Keratinocyte (primary cell): ENCODE measurements at regions not wholly inside any gene's neighbourhood (a gene's known extent, or its start where the extent isn't known, plus 50 kb on each side); places are given as distances from the start of the nearest gene placed in this dataset.

Experiments
- DNase-seq: peaks from one replicate; pipeline ENCODE4 v3.0.0-alpha.2; 2011; ENCODE audit warnings: low read depth, missing footprints, low spot score
- FAIRE-seq: peaks from 2 replicates; lab custom pipeline; 2011; peaks lifted over from hg19 to GRCh38; lab: Jason Lieb, UNC
- H2AFZ ChIP-seq: 2 replicates; pipeline ENCODE4 v1.6.0; 2012; ENCODE audit warnings: low read length, control low read depth, inconsistent platforms; ENCODE audit not compliant: control insufficient read depth
- H3K27ac ChIP-seq: 2 replicates; pipeline ENCODE4 v1.5.1; 2011; ENCODE audit warnings: low read length; ENCODE audit not compliant: control insufficient read depth, insufficient read depth
- H3K27me3 ChIP-seq: 3 replicates; pipeline ENCODE4 v1.6.0; 2011; ENCODE audit warnings: low read length; ENCODE audit not compliant: control insufficient read depth, insufficient read depth; ENCODE audit errors: extremely low read depth
- H3K36me3 ChIP-seq, 2 experiments: 2 replicates in 1 of 2; 3 replicates in 1 of 2; pipeline ENCODE4 v1.5.1; 2011; ENCODE audit warnings: low read length in 2 of 2, mild to moderate bottlenecking in 1 of 2; ENCODE audit not compliant: control insufficient read depth in 2 of 2, insufficient read depth in 2 of 2; ENCODE audit errors: extremely low read depth in 1 of 2
- H3K4me1 ChIP-seq: 3 replicates; pipeline ENCODE4 v1.5.1; 2011; ENCODE audit warnings: low read length; ENCODE audit not compliant: control insufficient read depth, insufficient read depth; ENCODE audit errors: extremely low read depth
- H3K4me2 ChIP-seq: 3 replicates; pipeline ENCODE4 v1.6.0; 2011; ENCODE audit warnings: low read depth, low read length; ENCODE audit not compliant: control insufficient read depth, insufficient read depth; ENCODE audit errors: extremely low read depth
- H3K4me3 ChIP-seq, 3 experiments: fragments of 200-600 bp in 1 of 3; sonication (generic) in 1 of 3; 2 replicates in 2 of 3; 3 replicates in 1 of 3; pipeline ENCODE4 v1.5.1; 2011 to 2016; ENCODE audit warnings: low read length in 3 of 3, mild to moderate bottlenecking in 3 of 3, control low read depth in 2 of 3, inconsistent platforms in 1 of 3, low read depth in 1 of 3, mixed read lengths in 1 of 3, mixed run types in 1 of 3, moderate library complexity in 1 of 3; ENCODE audit not compliant: control insufficient read depth in 2 of 3, insufficient read depth in 2 of 3; ENCODE audit errors: extremely low read depth in 1 of 3
- H3K79me2 ChIP-seq: 2 replicates; pipeline ENCODE4 v1.6.0; 2012; ENCODE audit warnings: low read length; ENCODE audit not compliant: control insufficient read depth, insufficient read depth
- H3K9ac ChIP-seq: 3 replicates; pipeline ENCODE4 v1.6.0; 2011; ENCODE audit warnings: low read length; ENCODE audit not compliant: control insufficient read depth, insufficient read depth; ENCODE audit errors: extremely low read depth
- H3K9me1 ChIP-seq: 3 replicates; pipeline ENCODE4 v1.6.0; 2011; ENCODE audit warnings: low read length; ENCODE audit not compliant: control insufficient read depth, insufficient read depth; ENCODE audit errors: extremely low read depth
- H3K9me3 ChIP-seq: 2 replicates; pipeline ENCODE4 v1.5.1; 2012; ENCODE audit warnings: low read depth, low read length; ENCODE audit not compliant: control insufficient read depth
- H4K20me1 ChIP-seq: 3 replicates; pipeline ENCODE4 v1.6.0; 2011; ENCODE audit warnings: low read length; ENCODE audit not compliant: control insufficient read depth, insufficient read depth; ENCODE audit errors: extremely low read depth
- EZH2 ChIP-seq: IDR thresholded peaks from one replicate; pipeline ENCODE4 v1.6.1; 2012; ENCODE audit warnings: inconsistent platforms, mild to moderate bottlenecking, low read length, moderate library complexity
- dilution Hi-C: fragments of 300-500 bp; cut with MboI; formaldehyde crosslinking; loops from one replicate; pipeline ENCODE4 v1.7.0; 2020; ENCODE audit warnings: low sequenced_read_pairs; ENCODE audit not compliant: extremely low pct_ligation_motif_present
- TF ChIP-seq, protein P1 (sequence below), 3 experiments: IDR thresholded peaks in 1 of 3; conservative IDR thresholded peaks in 1 of 3; optimal IDR thresholded peaks in 1 of 3; 2 replicates in 2 of 3; 3 replicates in 1 of 3; pipeline versions ENCODE3 to v1.5.1; 2011; ENCODE audit warnings: low read length in 3 of 3, mild to moderate bottlenecking in 3 of 3, moderate library complexity in 2 of 3, control low read depth in 1 of 3, inconsistent platforms in 1 of 3; ENCODE audit not compliant: insufficient read depth in 2 of 3; ENCODE audit errors: extremely low read depth in 1 of 3

DNA sequence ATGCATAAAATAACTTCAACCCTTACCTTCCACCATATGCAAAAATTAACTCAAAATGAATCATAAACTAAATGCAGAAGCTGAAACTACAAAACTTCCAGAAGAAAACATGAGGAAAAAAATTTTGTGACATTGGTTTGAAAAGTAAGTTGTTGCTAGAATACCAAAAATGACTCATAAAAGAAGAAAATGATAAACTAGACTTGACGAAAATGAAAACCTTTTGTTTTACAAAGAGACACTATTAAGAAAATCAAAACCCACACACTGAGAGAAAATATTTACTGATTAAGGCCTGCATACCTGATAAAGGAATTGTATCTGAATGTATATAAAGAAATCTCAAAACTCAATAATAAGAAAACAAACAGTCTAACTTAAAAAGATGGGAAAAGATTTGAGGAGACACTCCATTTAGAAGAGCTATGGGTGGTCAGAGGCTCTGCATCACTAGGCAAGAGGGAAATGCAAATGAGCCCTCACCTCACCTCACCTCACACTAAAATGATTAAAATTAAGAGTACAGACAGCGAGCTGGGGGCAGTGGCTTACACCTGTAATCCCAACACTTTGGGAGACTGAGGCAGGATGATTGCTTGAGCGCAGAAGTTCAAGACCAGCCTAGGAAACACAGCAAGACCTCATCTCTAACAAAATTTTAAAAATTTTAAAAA lies 97.6 kb upstream of the CST7 start:
- dilution Hi-C loops = no loop called here
- Histone ChIP-seq H2AFZ (no peak overlapping the region), H3K9me3 (no peaks in the 10 kb centered on the region), H3K27me3 (no peaks in the 10 kb centered on the region), H3K4me3 (no peak overlapping the region), H4K20me1 (no peaks in the 10 kb centered on the region), H3K27ac (no peak overlapping the region), H3K4me2 (no peak overlapping the region), H3K36me3 (no peaks in the 10 kb centered on the region), H3K79me2 (no peaks in the 10 kb centered on the region), H3K9me1 (no peaks in the 10 kb centered on the region), H3K4me1 (no peaks in the 10 kb centered on the region), H3K9ac (no peak overlapping the region)
- FAIRE-seq = no peak
- TF ChIP-seq, protein P1, sequence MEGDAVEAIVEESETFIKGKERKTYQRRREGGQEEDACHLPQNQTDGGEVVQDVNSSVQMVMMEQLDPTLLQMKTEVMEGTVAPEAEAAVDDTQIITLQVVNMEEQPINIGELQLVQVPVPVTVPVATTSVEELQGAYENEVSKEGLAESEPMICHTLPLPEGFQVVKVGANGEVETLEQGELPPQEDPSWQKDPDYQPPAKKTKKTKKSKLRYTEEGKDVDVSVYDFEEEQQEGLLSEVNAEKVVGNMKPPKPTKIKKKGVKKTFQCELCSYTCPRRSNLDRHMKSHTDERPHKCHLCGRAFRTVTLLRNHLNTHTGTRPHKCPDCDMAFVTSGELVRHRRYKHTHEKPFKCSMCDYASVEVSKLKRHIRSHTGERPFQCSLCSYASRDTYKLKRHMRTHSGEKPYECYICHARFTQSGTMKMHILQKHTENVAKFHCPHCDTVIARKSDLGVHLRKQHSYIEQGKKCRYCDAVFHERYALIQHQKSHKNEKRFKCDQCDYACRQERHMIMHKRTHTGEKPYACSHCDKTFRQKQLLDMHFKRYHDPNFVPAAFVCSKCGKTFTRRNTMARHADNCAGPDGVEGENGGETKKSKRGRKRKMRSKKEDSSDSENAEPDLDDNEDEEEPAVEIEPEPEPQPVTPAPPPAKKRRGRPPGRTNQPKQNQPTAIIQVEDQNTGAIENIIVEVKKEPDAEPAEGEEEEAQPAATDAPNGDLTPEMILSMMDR (optimal IDR thresholded peaks at IDR 0.05 in 1 of 3, IDR thresholded peaks at IDR 0.05 in 1 of 3, conservative IDR thresholded peaks at IDR 0.05 in 1 of 3; ENCODE audit: extremely low read depth in 1 of 3, insufficient read depth in 2 of 3, low read length in 3 of 3) = no peak
- no peak for TF ChIP-seq EZH2
- no peak for DNase-seq

DNA sequence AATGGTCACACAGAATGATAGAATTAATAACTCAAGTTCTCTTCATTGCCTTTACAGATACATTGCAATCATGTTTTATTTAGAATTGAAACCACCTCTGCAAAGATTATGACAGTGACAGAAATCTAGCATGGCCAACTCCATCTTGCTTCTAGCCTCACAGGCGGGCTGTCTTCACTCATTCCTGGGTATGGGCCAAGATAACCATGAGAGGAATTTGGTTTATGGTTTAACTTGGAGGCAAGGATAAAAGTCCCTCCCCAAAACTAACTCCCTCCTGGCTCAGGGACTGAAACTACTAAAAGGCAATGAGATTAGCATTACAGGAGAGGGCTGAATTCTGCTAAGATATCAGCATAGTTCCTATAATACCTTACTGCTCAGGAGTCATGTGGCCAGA lies 95.2 kb upstream of the CST7 start:
- Histone ChIP-seq H3K9ac (no peak overlapping the region), H3K36me3 (no peaks in the 10 kb centered on the region), H3K4me2 (no peak overlapping the region), H3K27me3 (no peaks in the 10 kb centered on the region), H3K79me2 (no peaks in the 10 kb centered on the region), H3K9me3 (no peaks in the 10 kb centered on the region), H3K4me1 (no peaks in the 10 kb centered on the region), H3K9me1 (no peaks in the 10 kb centered on the region), H3K4me3 (no peak overlapping the region), H4K20me1 (no peaks in the 10 kb centered on the region), H3K27ac (no peak overlapping the region), H2AFZ (no peak overlapping the region)
- DNase-seq (no peak), FAIRE-seq (no peak)
- TF ChIP-seq, protein P1 (optimal IDR thresholded peaks at IDR 0.05 in 1 of 3, IDR thresholded peaks at IDR 0.05 in 1 of 3, conservative IDR thresholded peaks at IDR 0.05 in 1 of 3; ENCODE audit: extremely low read depth in 1 of 3, insufficient read depth in 2 of 3, low read length in 3 of 3) = no peak
- no peak for TF ChIP-seq EZH2
- dilution Hi-C loops = no loop called here
